Endothelial cell of umbilical vein (primary cell): ENCODE measurements at regions not wholly inside any gene's neighbourhood (a gene's known extent, or its start where the extent isn't known, plus 50 kb on each side); places are given as distances from the start of the nearest gene placed in this dataset.

Experiments used
- BruUV-seq: library from RNA; stranded (reverse); fragments of 400-500 nt; replicated peaks from 2 replicates; lab custom pipeline; 2021; lab: Mats Ljungman, UMichigan
- CTCF ChIA-PET: fragments of 300-600, 350-600 bp; sonication (Branson Sonifier 250); formaldehyde crosslinking; loops from one replicate; lab custom pipeline; 2021; ENCODE audit warnings: antibody characterized with exemption, inconsistent platforms; lab: Charles Lee
- POLR2A ChIA-PET: fragments of 300-600, 350-600 bp; sonication (Branson Sonifier 250); formaldehyde crosslinking; loops from one replicate; lab custom pipeline; 2021; ENCODE audit warnings: antibody characterized with exemption, inconsistent platforms; lab: Charles Lee
- DNase-seq: peaks from one replicate; pipeline ENCODE4 v3.0.0-alpha.2; 2011; ENCODE audit warnings: low read depth, low spot score
- FAIRE-seq: peaks from 2 replicates; lab custom pipeline; 2011; peaks lifted over from hg19 to GRCh38; lab: Jason Lieb, UNC
- H2AFZ ChIP-seq: 2 replicates; pipeline ENCODE4 v1.6.0; 2012; ENCODE audit warnings: low read depth, low read length, control low read depth, inconsistent platforms
- H3K27ac ChIP-seq: 2 replicates; pipeline ENCODE4 v1.5.1; 2011; ENCODE audit warnings: low read depth, mild to moderate bottlenecking, control low read depth, low read length, moderate library complexity; ENCODE audit not compliant: insufficient read depth
- H3K27me3 ChIP-seq, 2 experiments: 2 replicates each; pipeline versions ENCODE4 v1.6.0 to v1.6.1; 2011; ENCODE audit warnings: low read length in 2 of 2, mixed read lengths in 1 of 2; ENCODE audit not compliant: control insufficient read depth in 2 of 2, insufficient read depth in 2 of 2
- H3K36me3 ChIP-seq, 2 experiments: 2 replicates in 1 of 2; 3 replicates in 1 of 2; pipeline ENCODE4 v1.5.1; 2011; ENCODE audit warnings: low read length in 2 of 2, mild to moderate bottlenecking in 1 of 2, moderate library complexity in 1 of 2; ENCODE audit not compliant: control insufficient read depth in 2 of 2, insufficient read depth in 2 of 2; ENCODE audit errors: extremely low read depth in 1 of 2
- H3K4me1 ChIP-seq: 3 replicates; pipeline ENCODE4 v1.5.1; 2011; ENCODE audit warnings: mild to moderate bottlenecking, low read length; ENCODE audit not compliant: control insufficient read depth, insufficient read depth; ENCODE audit errors: extremely low read depth
- H3K4me2 ChIP-seq: 2 replicates; pipeline ENCODE4 v1.6.1; 2011; ENCODE audit warnings: low read length, control low read depth, mixed read lengths; ENCODE audit not compliant: insufficient read depth
- H3K4me3 ChIP-seq, 3 experiments: fragments of 200-600 bp in 1 of 3; sonication (generic), shearing (Covaris generic) in 1 of 3; replicated peaks in 1 of 3; 2 replicates each; pipeline ENCODE4 v1.5.1; 2011 to 2016; ENCODE audit warnings: control low read depth in 3 of 3, low read length in 3 of 3, mild to moderate bottlenecking in 2 of 3, inconsistent platforms in 1 of 3, low read depth in 1 of 3, moderate library complexity in 1 of 3; ENCODE audit not compliant: insufficient read depth in 1 of 3
- H3K79me2 ChIP-seq: 2 replicates; pipeline ENCODE4 v1.6.0; 2012; ENCODE audit warnings: low read length, inconsistent platforms; ENCODE audit not compliant: control insufficient read depth, insufficient read depth
- H3K9ac ChIP-seq: replicated peaks from 2 replicates; pipeline ENCODE3; 2011; ENCODE audit warnings: low read length, control low read depth; ENCODE audit not compliant: insufficient read depth; ENCODE audit errors: extremely low read depth
- H3K9me1 ChIP-seq: replicated peaks from 3 replicates; pipeline ENCODE4 v1.6.0; 2011; ENCODE audit warnings: mild to moderate bottlenecking, low read length; ENCODE audit not compliant: control insufficient read depth, insufficient read depth; ENCODE audit errors: extremely low read depth
- H3K9me3 ChIP-seq: replicated peaks from 2 replicates; pipeline ENCODE4 v1.5.1; 2012; ENCODE audit warnings: low read length, inconsistent platforms; ENCODE audit not compliant: control insufficient read depth, insufficient read depth
- H4K20me1 ChIP-seq: replicated peaks from 2 replicates; pipeline ENCODE3; 2011; ENCODE audit warnings: mild to moderate bottlenecking, low read length; ENCODE audit not compliant: control insufficient read depth, insufficient read depth; ENCODE audit errors: extremely low read depth
- EZH2 ChIP-seq: IDR thresholded peaks from 2 replicates; pipeline ENCODE4 v1.6.1; 2012; ENCODE audit warnings: borderline replicate concordance, low read depth, mild to moderate bottlenecking, moderate library complexity, low read length, inconsistent platforms; ENCODE audit not compliant: severe bottlenecking
- FOS ChIP-seq: IDR thresholded peaks from 2 replicates; pipeline ENCODE4 v1.6.1; 2011; ENCODE audit warnings: mild to moderate bottlenecking, low read length, moderate library complexity, borderline replicate concordance; ENCODE audit not compliant: insufficient read depth
- GATA2 ChIP-seq: IDR thresholded peaks from 2 replicates; pipeline ENCODE4 v1.7.0; 2011; ENCODE audit warnings: low read depth, mild to moderate bottlenecking, moderate library complexity, mixed read lengths, low read length; ENCODE audit not compliant: insufficient read length, insufficient read depth
- JUN ChIP-seq: IDR thresholded peaks from 2 replicates; pipeline ENCODE4 v1.6.1; 2011; ENCODE audit warnings: borderline replicate concordance, low read depth; ENCODE audit not compliant: insufficient read length, insufficient read depth
- MYC ChIP-seq: IDR thresholded peaks from one replicate; pipeline ENCODE4 v1.6.1; 2011; ENCODE audit warnings: mild to moderate bottlenecking, low read depth, low read length
- POLR2A ChIP-seq: IDR thresholded peaks from 2 replicates; pipeline ENCODE4 v1.6.1; 2012; ENCODE audit warnings: low read depth, mild to moderate bottlenecking, control low read depth, low read length
- POLR2AphosphoS5 ChIP-seq: IDR thresholded peaks from 2 replicates; pipeline ENCODE4 v1.6.1; 2012; ENCODE audit warnings: low read depth, mild to moderate bottlenecking, control low read depth, low read length, moderate library complexity; ENCODE audit not compliant: insufficient read depth
- dilution Hi-C: fragments of 300-500 bp; cut with MboI; formaldehyde crosslinking; loops from one replicate; pipeline ENCODE4 v1.15.0; 2019; ENCODE audit warnings: low sequenced_read_pairs; ENCODE audit not compliant: extremely low pct_ligation_motif_present
- intact Hi-C: fragments of 100-400 bp; cut with micrococcal nuclease; formaldehyde crosslinking; loops from one replicate; pipeline ENCODE4 v1.10.0; 2022
- TF ChIP-seq, protein P1 (sequence below), 2 donors: IDR thresholded peaks; 1 replicate in 1 of 2; 2 replicates in 1 of 2; pipeline ENCODE4 v1.5.1; 2011; ENCODE audit warnings: low read length in 2 of 2, mild to moderate bottlenecking in 2 of 2, moderate library complexity in 2 of 2, control low read depth in 1 of 2, inconsistent platforms in 1 of 2, low read depth in 1 of 2; ENCODE audit not compliant: insufficient read depth in 1 of 2; ENCODE audit errors: extremely low read depth in 1 of 2
- TF ChIP-seq, protein P2 (sequence below): IDR thresholded peaks from 2 replicates; pipeline ENCODE4 v1.6.1; 2011; ENCODE audit not compliant: insufficient read depth, insufficient read length

DNA sequence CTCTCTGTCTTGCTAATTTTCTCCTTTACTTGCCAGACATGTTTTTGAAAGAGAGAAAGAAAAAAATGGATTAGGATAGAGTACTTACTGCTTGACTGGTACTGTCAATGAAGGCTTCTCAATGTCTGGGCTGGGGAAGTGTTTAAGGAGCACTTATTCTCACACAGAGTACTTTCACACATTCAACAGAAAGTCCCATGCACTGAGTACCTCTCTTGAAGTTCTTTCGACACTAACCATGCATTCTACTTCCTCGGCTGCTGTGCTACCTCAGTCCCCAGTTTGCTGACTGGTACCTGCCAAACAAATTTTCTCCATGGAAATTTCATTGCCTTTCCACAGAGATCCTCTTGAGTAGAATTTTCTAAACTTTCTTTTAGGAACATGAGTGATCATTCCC lies 281.9 kb downstream of the RBM26 start:
- Histone ChIP-seq H3K27me3 (no peaks in the 10 kb centered on the region), H3K4me1 (no peaks in the 10 kb centered on the region), H3K9me1 (no peaks in the 10 kb centered on the region), H3K36me3 (no peaks in the 10 kb centered on the region), H3K4me2 (no peak overlapping the region), H3K27ac (no peak overlapping the region), H3K9me3 (no peaks in the 10 kb centered on the region), H2AFZ (no peak overlapping the region), H3K79me2 (no peaks in the 10 kb centered on the region), H4K20me1 (no peaks in the 10 kb centered on the region), H3K9ac (no peak overlapping the region), H3K4me3 (no peak overlapping the region)
- dilution Hi-C loops (no loop called here), intact Hi-C loops (no loop called here)
- ChIA-PET CTCF (no interaction called here), POLR2A (no interaction called here)
- FAIRE-seq: no peak
- TF ChIP-seq, protein P1, sequence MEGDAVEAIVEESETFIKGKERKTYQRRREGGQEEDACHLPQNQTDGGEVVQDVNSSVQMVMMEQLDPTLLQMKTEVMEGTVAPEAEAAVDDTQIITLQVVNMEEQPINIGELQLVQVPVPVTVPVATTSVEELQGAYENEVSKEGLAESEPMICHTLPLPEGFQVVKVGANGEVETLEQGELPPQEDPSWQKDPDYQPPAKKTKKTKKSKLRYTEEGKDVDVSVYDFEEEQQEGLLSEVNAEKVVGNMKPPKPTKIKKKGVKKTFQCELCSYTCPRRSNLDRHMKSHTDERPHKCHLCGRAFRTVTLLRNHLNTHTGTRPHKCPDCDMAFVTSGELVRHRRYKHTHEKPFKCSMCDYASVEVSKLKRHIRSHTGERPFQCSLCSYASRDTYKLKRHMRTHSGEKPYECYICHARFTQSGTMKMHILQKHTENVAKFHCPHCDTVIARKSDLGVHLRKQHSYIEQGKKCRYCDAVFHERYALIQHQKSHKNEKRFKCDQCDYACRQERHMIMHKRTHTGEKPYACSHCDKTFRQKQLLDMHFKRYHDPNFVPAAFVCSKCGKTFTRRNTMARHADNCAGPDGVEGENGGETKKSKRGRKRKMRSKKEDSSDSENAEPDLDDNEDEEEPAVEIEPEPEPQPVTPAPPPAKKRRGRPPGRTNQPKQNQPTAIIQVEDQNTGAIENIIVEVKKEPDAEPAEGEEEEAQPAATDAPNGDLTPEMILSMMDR (IDR thresholded peaks at IDR 0.05; ENCODE audit: extremely low read depth in 1 of 2, insufficient read depth in 1 of 2, low read depth in 1 of 2, low read length in 2 of 2): no peak
- TF ChIP-seq FOS (no peak), POLR2AphosphoS5 (no peak)
- no peak for DNase-seq
- no TSS peak for BruUV-seq

- no peak overlapping the region for H2AFZ ChIP-seq
- H3K4me1 ChIP-seq: no peaks in the 10 kb centered on the region
- ChIA-PET CTCF (no interaction called here), POLR2A (no interaction called here)
- no peaks in the 10 kb centered on the region for H4K20me1 ChIP-seq
- DNase-seq (no peak), FAIRE-seq (no peak)
- H3K9ac ChIP-seq: no peak overlapping the region
- intact Hi-C loops (no loop called here), dilution Hi-C loops (no loop called here)
- BruUV-seq: no TSS peak
- H3K27ac ChIP-seq: no peak overlapping the region
- no peak overlapping the region for H3K4me2 ChIP-seq
- no peaks in the 10 kb centered on the region for H3K9me3 ChIP-seq
- TF ChIP-seq GATA2: no peak
- TF ChIP-seq EZH2: no peak
- TF ChIP-seq, protein P2, sequence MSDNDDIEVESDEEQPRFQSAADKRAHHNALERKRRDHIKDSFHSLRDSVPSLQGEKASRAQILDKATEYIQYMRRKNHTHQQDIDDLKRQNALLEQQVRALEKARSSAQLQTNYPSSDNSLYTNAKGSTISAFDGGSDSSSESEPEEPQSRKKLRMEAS: no peak
- no peak for TF ChIP-seq FOS
- TF ChIP-seq POLR2AphosphoS5: no peak
- TF ChIP-seq JUN: no peak
- no peak for TF ChIP-seq POLR2A
- no peak for TF ChIP-seq MYC
- TF ChIP-seq, protein P1 (IDR thresholded peaks at IDR 0.05; ENCODE audit: extremely low read depth in 1 of 2, insufficient read depth in 1 of 2, low read depth in 1 of 2, low read length in 2 of 2): no peak
- no peaks in the 10 kb centered on the region for H3K79me2 ChIP-seq
- no peaks in the 10 kb centered on the region for H3K27me3 ChIP-seq
- no peaks in the 10 kb centered on the region for H3K9me1 ChIP-seq
- H3K36me3 ChIP-seq: no peaks in the 10 kb centered on the region
- no peak overlapping the region for H3K4me3 ChIP-seq
Measured at GRCh38 chr13:79121286-79121685, 284.8 kb downstream of the RBM26 start.
